Keratinocyte (primary cell): ENCODE measurements at regions not wholly inside any gene's neighbourhood (a gene's known extent, or its start where the extent isn't known, plus 50 kb on each side); places are given as distances from the start of the nearest gene placed in this dataset.

Source experiments
- DNase-seq: peaks from one replicate; pipeline ENCODE4 v3.0.0-alpha.2; 2011; ENCODE audit warnings: low read depth, missing footprints, low spot score
- FAIRE-seq: peaks from 2 replicates; lab custom pipeline; 2011; peaks lifted over from hg19 to GRCh38; lab: Jason Lieb, UNC
- H2AFZ ChIP-seq: 2 replicates; pipeline ENCODE4 v1.6.0; 2012; ENCODE audit warnings: low read length, control low read depth, inconsistent platforms; ENCODE audit not compliant: control insufficient read depth
- H3K27ac ChIP-seq: 2 replicates; pipeline ENCODE4 v1.5.1; 2011; ENCODE audit warnings: low read length; ENCODE audit not compliant: control insufficient read depth, insufficient read depth
- H3K27me3 ChIP-seq: 3 replicates; pipeline ENCODE4 v1.6.0; 2011; ENCODE audit warnings: low read length; ENCODE audit not compliant: control insufficient read depth, insufficient read depth; ENCODE audit errors: extremely low read depth
- H3K36me3 ChIP-seq, 2 experiments: 2 replicates in 1 of 2; 3 replicates in 1 of 2; pipeline ENCODE4 v1.5.1; 2011; ENCODE audit warnings: low read length in 2 of 2, mild to moderate bottlenecking in 1 of 2; ENCODE audit not compliant: control insufficient read depth in 2 of 2, insufficient read depth in 2 of 2; ENCODE audit errors: extremely low read depth in 1 of 2
- H3K4me1 ChIP-seq: 3 replicates; pipeline ENCODE4 v1.5.1; 2011; ENCODE audit warnings: low read length; ENCODE audit not compliant: control insufficient read depth, insufficient read depth; ENCODE audit errors: extremely low read depth
- H3K4me2 ChIP-seq: 3 replicates; pipeline ENCODE4 v1.6.0; 2011; ENCODE audit warnings: low read depth, low read length; ENCODE audit not compliant: control insufficient read depth, insufficient read depth; ENCODE audit errors: extremely low read depth
- H3K4me3 ChIP-seq, 3 experiments: fragments of 200-600 bp in 1 of 3; sonication (generic) in 1 of 3; 2 replicates in 2 of 3; 3 replicates in 1 of 3; pipeline ENCODE4 v1.5.1; 2011 to 2016; ENCODE audit warnings: low read length in 3 of 3, mild to moderate bottlenecking in 3 of 3, control low read depth in 2 of 3, inconsistent platforms in 1 of 3, low read depth in 1 of 3, mixed read lengths in 1 of 3, mixed run types in 1 of 3, moderate library complexity in 1 of 3; ENCODE audit not compliant: control insufficient read depth in 2 of 3, insufficient read depth in 2 of 3; ENCODE audit errors: extremely low read depth in 1 of 3
- H3K79me2 ChIP-seq: 2 replicates; pipeline ENCODE4 v1.6.0; 2012; ENCODE audit warnings: low read length; ENCODE audit not compliant: control insufficient read depth, insufficient read depth
- H3K9ac ChIP-seq: 3 replicates; pipeline ENCODE4 v1.6.0; 2011; ENCODE audit warnings: low read length; ENCODE audit not compliant: control insufficient read depth, insufficient read depth; ENCODE audit errors: extremely low read depth
- H3K9me1 ChIP-seq: 3 replicates; pipeline ENCODE4 v1.6.0; 2011; ENCODE audit warnings: low read length; ENCODE audit not compliant: control insufficient read depth, insufficient read depth; ENCODE audit errors: extremely low read depth
- H3K9me3 ChIP-seq: 2 replicates; pipeline ENCODE4 v1.5.1; 2012; ENCODE audit warnings: low read depth, low read length; ENCODE audit not compliant: control insufficient read depth
- H4K20me1 ChIP-seq: 3 replicates; pipeline ENCODE4 v1.6.0; 2011; ENCODE audit warnings: low read length; ENCODE audit not compliant: control insufficient read depth, insufficient read depth; ENCODE audit errors: extremely low read depth
- CTCF ChIP-seq, 3 experiments: IDR thresholded peaks in 1 of 3; conservative IDR thresholded peaks in 1 of 3; optimal IDR thresholded peaks in 1 of 3; 2 replicates in 2 of 3; 3 replicates in 1 of 3; pipeline versions ENCODE3 to v1.5.1; 2011; ENCODE audit warnings: low read length in 3 of 3, mild to moderate bottlenecking in 3 of 3, moderate library complexity in 2 of 3, control low read depth in 1 of 3, inconsistent platforms in 1 of 3; ENCODE audit not compliant: insufficient read depth in 2 of 3; ENCODE audit errors: extremely low read depth in 1 of 3
- EZH2 ChIP-seq: IDR thresholded peaks from one replicate; pipeline ENCODE4 v1.6.1; 2012; ENCODE audit warnings: inconsistent platforms, mild to moderate bottlenecking, low read length, moderate library complexity
- dilution Hi-C: fragments of 300-500 bp; cut with MboI; formaldehyde crosslinking; loops from one replicate; pipeline ENCODE4 v1.7.0; 2020; ENCODE audit warnings: low sequenced_read_pairs; ENCODE audit not compliant: extremely low pct_ligation_motif_present

GRCh38 chr14:98958632-98959031 lies 313.4 kb downstream of the BCL11B start:
- dilution Hi-C loops: no loop called here

GRCh38 chr14:98959410-98959809 lies 312.6 kb downstream of the BCL11B start:
- H3K4me2 ChIP-seq: no peak overlapping the region
- no peak overlapping the region for H3K4me3 ChIP-seq
- TF ChIP-seq EZH2 (no peak), CTCF (optimal IDR thresholded peaks at IDR 0.05 in 1 of 3, IDR thresholded peaks at IDR 0.05 in 1 of 3, conservative IDR thresholded peaks at IDR 0.05 in 1 of 3; ENCODE audit: extremely low read depth in 1 of 3, insufficient read depth in 2 of 3, low read length in 3 of 3) (no peak)
- peaks cover 10% of the 10 kb centered on the region for H3K4me1 ChIP-seq
- no peaks in the 10 kb centered on the region for H3K79me2 ChIP-seq
- no peaks in the 10 kb centered on the region for H3K36me3 ChIP-seq
- H4K20me1 ChIP-seq: no peaks in the 10 kb centered on the region
- no peak overlapping the region for H2AFZ ChIP-seq
- peaks cover 2% of the 10 kb centered on the region for H3K9me1 ChIP-seq
- dilution Hi-C loops: no loop called here
- no peak for FAIRE-seq
- H3K9ac ChIP-seq: no peak overlapping the region
- no peaks in the 10 kb centered on the region for H3K27me3 ChIP-seq
- no peak for DNase-seq
- no peaks in the 10 kb centered on the region for H3K9me3 ChIP-seq
- no peak overlapping the region for H3K27ac ChIP-seq

More at GRCh38 chr14:98958632-98959031, 313.4 kb downstream of the BCL11B start:
- H3K27me3 ChIP-seq: peaks cover 1% of the 10 kb centered on the region
- no peak for DNase-seq
- H3K4me1 ChIP-seq: peaks cover 10% of the 10 kb centered on the region
- H3K4me3 ChIP-seq: no peak overlapping the region
- H3K27ac ChIP-seq: no peak overlapping the region
- H4K20me1 ChIP-seq: no peaks in the 10 kb centered on the region
- H3K36me3 ChIP-seq: no peaks in the 10 kb centered on the region
- no peaks in the 10 kb centered on the region for H3K79me2 ChIP-seq
- no peaks in the 10 kb centered on the region for H3K9me3 ChIP-seq
- TF ChIP-seq CTCF (optimal IDR thresholded peaks at IDR 0.05 in 1 of 3, IDR thresholded peaks at IDR 0.05 in 1 of 3, conservative IDR thresholded peaks at IDR 0.05 in 1 of 3; ENCODE audit: extremely low read depth in 1 of 3, insufficient read depth in 2 of 3, low read length in 3 of 3) (no peak), EZH2 (no peak)
- FAIRE-seq: no peak
- peaks cover 2% of the 10 kb centered on the region for H3K9me1 ChIP-seq
- H3K4me2 ChIP-seq: no peak overlapping the region
- H3K9ac ChIP-seq: no peak overlapping the region
- no peak overlapping the region for H2AFZ ChIP-seq
